ENCODE measurements at regions not wholly inside any gene's neighbourhood (a gene's known extent, or its start where the extent isn't known, plus 50 kb on each side); places are given as distances from the start of the nearest gene placed in this dataset.
A peak's percentile ranks its signal among the peaks of the same experiment; 100 is the strongest.
"Not testable (repeated sequence)": the region's sequence is repeated elsewhere in the genome, so short reads cannot be mapped to it uniquely, and the experiment has no call there.

GRCh38 chr4:170988446-170988845, 824.8 kb upstream of the GALNTL6 start:
- no peak for DNase-seq (ENCODE audit: low spot score)

DNA sequence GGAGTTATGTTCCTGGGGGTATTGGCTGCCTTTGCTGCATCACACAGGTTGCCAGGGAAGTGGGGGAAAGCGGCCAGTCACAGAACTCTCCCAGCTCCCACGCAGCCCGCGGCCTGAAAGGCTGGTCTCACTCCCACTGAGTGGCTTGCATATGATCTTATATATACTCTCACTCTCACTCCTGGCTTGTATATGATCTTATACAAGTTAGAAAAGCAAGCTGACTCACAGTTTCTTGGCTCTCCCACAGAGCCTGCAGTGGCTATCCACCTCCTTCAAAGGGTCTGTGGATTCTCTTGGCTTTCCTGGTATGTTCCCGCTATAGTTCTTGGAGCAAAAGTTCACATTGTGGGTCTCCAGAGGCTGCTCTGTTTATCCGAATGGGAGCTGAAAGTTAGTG, 833.5 kb upstream of the GALNTL6 start:
- no peak for DNase-seq (ENCODE audit: low spot score)

- no peak for DNase-seq (ENCODE audit: low spot score)
Observed at GRCh38 chr4:170978990-170979389, 834.2 kb upstream of the GALNTL6 start.

DNA sequence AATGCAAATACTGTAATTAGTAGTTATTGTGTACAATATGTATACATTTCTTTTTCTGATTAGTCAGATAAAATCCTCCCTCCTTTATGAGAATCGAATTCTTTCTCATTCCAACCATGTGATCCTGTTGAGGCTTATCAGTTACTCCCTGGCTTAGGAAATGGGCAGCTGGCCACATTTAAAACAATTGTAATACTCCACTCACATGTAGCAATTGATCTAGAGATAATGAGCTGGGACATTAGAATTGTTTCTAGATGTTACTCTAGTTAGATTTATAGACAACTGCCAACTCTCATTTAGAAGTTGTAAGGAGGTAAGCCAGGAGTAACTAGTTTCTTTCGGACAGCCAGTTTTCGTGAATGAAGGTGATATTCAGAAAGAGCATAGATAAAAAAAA, 859.3 kb upstream of the AADAT start:
- no peak for DNase-seq (ENCODE audit: low spot score)

DNA sequence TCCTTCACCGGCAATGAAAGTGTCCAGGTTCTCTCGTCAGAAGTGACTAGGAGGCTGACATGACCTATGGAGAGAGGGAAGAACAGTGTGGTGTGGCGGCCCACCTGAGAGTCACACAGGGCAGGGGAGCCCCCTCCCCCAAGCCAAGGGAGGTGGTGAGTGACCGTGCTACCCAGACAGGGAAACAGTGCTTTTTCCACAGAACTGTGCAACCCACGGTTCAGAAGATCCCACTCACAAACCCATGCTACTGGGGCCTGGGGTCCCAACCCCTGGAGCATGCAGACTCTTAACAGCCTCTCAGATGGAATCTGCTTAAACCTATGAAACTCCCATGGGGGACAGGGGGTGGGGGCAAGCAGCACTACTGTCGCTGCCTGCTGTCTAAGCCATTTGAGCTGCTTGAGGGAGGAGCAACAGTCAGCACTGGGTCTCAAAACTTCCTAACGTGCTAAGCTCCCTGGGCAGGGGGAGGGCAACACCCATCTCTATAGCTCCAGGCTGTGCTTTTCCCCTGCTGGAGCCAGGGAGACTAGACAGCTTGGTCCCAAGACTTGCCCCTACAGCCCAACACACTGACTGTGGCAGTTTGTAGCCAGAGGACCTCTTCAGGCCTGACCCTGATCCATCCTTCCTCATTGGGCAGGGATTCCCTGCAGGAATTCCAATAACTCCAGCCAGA, 850.4 kb upstream of the AADAT start:
- DNase-seq (ENCODE audit: low spot score): no peak

DNA sequence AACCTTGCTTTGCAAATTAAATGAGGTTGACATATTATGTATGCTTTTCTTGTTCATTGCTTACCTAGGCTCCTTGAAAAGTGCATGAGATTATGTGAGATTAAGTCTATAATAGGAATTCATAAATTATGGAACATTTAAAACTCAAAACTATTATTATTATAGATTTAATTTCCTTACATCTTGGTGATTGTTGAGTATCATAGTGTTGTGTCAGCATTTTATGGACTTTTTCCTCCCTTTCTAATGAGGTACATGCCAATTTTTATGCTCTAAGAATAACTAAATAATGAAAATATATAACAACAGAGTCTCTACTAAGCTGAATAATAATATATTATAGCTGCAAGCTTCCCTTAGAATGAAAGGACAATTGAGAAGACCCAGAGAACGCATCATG, 848.8 kb upstream of the AADAT start:
- DNase-seq (ENCODE audit: low spot score): no peak

DNA sequence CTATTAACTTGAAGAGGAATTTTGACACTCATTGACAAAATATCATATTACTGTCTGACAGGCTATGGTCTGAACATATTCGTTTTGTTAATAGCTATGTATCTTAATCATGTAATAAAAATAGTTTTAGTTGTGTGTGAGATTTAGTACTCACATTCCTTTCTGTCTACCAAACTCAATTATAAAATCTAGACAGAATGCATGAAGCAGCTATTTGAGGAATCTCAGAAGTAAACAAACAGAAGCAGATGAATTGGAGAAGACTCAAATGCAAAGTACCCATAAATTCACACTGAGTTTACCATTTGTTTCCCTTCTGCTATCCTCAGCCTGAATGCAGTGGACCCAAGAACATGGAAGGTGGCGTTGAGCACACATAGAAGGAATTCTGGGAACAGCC, 841.6 kb upstream of the AADAT start:
- no peak for DNase-seq (ENCODE audit: low spot score)

DNA sequence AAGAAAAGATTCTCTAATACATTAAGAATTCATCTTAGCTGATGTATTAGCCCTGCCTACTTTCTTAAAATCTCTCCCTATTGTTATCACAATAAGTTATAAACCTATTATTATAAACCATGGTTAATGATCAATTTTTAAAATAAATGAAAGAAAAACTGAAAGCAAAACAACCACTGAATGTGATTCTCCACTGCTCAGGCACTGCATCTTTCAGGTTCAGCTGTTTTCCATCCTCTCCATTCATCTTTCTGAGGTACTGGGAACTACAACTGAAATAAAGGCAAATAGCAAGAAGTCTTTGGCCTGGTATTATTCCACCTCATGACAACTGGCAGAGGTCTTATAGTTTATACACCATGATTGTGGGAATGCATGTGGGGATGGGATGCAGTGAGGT, 798.9 kb upstream of the AADAT start:
- no peak for DNase-seq (ENCODE audit: low spot score)

DNA sequence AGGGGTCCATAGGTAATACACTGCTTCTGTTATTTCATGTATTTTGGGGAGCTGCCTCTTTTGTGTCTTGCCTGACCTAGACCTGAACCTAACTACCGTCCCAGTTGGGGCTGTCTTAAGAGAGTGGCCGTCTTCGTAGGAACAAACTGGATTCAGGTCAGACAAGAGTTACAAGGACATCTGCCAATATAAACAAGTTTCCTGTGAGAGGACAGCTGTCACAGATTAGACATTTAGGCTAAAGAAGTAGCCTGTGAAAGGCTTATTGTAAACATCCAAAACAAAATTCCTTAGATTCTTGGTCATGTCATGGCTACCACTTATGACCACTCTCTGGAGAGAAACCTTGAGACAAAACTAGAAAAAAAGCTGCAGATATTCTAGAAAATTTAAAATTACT, 797.6 kb upstream of the AADAT start:
- DNase-seq (ENCODE audit: low spot score): no peak

- DNase-seq (ENCODE audit: low spot score): no peak
Observed at GRCh38 chr4:170884969-170885570, 795.3 kb upstream of the AADAT start.

DNA sequence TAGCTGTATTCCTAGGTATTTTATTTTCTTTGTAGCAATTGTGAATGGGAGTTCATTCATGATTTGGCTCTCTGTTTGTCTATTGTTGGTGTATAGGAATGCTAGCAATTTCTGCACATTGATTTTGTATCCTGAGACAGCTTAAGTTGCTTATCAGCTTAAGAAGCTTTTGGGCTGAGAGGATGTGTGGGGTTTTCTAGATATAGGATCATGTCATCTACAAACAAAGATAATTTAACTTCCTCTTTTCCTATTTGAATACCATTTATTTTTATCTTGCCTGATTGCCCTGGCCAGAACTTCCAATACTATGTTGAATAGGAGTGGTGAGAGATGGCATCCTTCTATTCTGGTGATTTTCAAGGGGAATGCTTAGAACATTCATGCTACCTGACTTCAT, 791.9 kb upstream of the AADAT start:
- not testable (repeated sequence) for DNase-seq (ENCODE audit: low spot score)

DNA sequence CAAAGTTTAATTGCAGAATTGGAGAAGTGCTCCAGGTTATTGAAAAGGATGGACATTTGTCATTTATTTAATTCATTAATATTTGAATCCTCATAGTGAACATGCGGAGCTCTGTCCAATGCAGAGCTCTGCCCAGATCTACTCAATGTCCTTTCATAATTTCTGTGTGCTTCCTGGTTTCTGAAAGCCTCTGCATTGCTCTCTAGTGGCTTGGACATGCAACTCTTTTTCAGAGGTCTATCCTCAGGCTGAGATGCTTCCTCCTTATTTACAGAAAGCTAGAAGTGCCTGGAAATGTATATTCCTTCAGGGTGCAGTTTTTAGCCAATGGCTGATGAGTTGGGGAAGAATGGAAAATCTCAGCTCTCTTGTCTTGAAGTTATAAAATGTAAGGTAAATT, 786.1 kb upstream of the AADAT start:
- no peak for DNase-seq (ENCODE audit: low spot score)

DNA sequence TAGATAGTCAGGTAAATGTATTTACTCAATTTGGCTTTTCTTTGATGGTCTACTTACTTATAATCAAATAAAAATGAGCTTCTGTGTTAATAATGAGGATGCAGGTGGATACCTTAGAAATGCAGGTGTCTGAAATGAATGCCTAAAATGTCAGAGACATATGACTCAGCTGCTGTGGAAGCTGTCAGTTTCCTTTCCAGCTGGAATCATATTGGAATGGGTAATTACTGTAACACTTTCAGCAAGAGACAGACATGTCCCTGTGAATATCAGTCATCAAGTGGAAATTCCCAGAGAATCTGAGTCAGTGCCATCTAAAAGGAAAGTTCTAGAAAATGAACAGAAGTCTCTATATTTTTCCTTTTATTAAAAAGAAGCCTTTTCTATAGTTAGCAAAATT, 783.0 kb upstream of the AADAT start:
- DNase-seq (ENCODE audit: low spot score): no peak

DNA sequence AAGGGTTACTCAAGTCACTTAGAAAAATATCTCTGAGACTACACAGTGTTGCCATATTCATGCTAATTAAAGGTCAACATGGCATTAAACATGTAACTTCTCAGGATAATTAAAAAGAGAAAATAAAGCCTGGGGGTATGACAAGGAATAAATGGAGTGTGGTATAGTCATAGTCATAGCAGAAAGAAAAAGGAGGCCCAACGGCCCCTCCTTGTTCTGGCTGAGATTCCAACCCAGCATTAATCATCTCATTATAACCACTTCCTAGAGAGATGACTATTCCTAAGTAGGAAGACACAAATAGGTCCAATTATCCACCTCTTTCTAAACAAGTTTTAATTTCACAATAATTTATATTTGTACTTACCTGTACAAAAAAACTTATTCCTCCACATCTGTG, 778.4 kb upstream of the AADAT start:
- no peak for DNase-seq (ENCODE audit: low spot score)

DNA sequence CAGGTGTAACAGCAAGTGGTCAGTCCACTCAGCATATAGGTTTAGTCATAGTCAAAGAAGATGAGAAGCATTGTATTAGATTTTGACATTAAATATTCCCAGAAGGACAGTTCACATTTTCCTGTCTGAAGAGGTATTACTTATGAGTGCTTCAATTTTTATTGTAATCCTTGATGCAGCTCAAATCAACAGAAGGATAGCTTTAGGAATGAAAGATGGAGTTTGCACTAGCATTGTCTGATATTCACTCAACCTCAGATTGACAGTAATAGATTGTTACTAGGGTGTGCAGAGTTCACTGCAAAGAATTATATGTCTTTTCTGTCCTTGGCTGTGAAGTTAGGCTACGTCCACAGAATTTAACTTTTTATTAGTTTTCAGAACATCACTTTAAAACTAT, 764.3 kb upstream of the AADAT start:
- DNase-seq (ENCODE audit: low spot score): no peak

DNA sequence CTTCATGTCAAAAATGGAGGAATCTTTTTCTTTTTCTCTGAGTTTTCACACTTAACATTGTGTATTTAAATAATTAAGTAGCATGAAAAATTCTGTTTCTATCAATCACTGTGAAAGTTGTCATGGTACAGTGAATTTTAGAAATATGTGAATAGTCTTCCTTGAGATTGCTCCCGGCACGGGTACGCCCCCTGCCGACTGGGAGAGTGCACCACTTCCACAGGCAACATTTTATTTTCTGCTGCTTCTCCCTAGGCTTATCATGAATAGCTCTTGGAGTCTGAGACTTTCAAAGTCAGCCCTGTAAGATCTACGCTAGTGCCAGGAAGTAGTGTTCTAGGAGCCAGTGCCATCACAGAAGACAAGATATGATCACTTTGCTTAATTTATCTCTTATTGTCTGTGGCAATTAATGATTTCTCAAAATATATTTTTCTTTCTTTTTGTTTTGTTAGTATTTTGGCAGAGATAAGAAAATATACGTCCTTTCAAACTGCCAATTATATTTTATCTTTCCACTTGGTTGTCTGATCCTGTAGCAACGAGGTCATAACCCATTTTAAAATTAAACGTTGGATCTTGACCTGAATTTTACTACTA, 763.8 kb upstream of the AADAT start:
- DNase-seq (ENCODE audit: low spot score): peak; percentile 6

DNA sequence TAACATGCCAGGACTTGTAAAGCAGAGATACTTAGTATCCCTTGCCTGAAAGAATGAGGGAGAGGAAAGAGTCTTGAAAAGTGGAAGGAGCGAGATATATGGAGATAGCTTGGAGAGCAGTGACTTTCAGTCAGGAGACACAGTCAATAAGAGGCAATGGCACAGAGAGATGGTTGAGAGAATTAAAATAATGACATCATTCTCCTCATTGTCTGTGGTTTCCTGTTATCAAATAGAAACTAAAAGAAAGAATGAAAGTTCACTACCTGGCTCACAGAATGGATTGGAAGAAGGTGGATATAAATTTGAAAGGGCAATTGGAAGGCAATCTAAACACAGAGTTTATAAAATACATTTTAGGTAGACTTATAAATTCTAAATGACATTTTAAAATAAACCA, 760.2 kb upstream of the AADAT start:
- DNase-seq (ENCODE audit: low spot score): no peak

DNA sequence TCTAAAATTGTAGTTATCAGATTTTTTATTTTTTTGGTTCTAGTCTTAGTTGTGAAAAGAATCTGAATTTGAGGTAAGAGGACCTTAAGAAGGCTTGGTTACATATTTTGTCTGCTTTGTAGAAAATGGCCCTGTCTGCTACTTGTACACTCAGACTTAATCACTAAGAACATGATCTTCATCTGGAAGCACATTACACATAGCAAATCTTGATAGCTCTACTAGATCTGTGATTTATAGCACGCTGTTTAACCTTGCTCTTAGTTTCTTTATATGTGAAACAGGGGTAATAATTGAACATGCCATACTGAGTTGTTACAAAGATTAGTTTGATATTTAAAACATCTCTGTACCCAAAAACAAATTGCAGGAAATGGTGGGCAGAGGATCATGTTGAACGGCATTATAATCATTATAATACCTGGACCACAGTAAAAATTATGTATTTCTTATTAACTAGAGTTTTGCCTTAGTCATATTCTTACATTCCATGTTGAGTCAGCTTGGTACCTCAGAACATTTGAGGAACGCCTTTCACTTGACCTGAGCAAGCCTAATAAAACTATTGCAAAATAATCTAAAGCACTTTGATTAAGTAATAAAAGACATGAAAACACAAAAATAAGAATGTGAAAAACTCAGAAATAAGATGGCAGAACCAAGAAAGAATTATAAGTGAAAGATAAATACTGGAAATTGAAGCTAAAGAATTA, 738.0 kb upstream of the AADAT start:
- DNase-seq (ENCODE audit: low spot score): no peak

DNA sequence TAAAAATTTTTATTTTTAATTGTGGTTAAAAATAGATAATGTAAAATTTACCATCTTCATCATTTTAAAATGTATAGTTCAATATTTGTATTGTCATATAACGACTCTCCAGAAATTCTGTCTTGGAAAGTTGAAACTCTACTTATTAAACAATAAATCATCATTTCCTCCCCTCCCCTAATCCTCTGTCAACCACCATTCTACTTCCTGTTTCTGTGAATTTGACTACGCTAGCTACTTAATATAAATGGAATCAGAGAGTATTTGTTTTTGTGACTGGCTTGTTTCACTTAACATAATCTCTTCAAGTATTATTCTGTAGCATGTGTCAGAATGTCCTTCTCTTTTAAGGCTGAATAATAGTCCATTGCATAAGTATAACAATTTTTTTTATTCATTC, 729.0 kb upstream of the AADAT start:
- DNase-seq (ENCODE audit: low spot score): no peak

- DNase-seq (ENCODE audit: low spot score): no peak
Observed at GRCh38 chr4:170805352-170805751, 715.6 kb upstream of the AADAT start.

- DNase-seq (ENCODE audit: low spot score): no peak
Observed at GRCh38 chr4:170804930-170805329, 715.2 kb upstream of the AADAT start.

DNA sequence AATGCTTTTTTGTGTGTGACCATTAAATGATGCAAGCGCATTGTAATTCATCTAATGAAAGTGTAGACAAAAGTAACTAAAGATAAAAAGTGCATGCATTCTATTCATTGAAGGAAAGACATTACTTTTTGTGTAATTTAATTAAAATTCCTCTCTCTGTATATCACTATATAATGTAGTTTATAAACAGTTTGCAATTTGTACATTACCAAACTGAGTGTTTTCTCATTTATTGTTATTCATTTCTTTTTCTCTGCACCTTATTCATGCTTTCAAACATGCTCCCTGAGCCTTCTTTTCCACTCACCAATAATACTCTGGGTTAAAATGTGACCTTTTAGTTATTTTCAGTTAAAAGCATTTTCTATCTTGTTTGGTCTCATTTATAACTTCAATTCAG, 713.7 kb upstream of the AADAT start:
- DNase-seq (ENCODE audit: low spot score): no peak

GRCh38 chr4:170801771-170802170, 712.0 kb upstream of the AADAT start:
- no peak for DNase-seq (ENCODE audit: low spot score)
